Tibial artery (tissue), 4 donors: ENCODE measurements at regions not wholly inside any gene's neighbourhood (a gene's known extent, or its start where the extent isn't known, plus 50 kb on each side); places are given as distances from the start of the nearest gene placed in this dataset.

Source experiments
- DNase-seq, 2 donors: peaks; one replicate each; pipeline ENCODE4 v3.0.0-alpha.2; 2019
- H3K27ac ChIP-seq, 2 donors: fragments of 200-600 bp; sonication (generic) in 1 of 2; 1 replicate in 1 of 2; 2 replicates in 1 of 2; pipeline ENCODE4 v1.5.1; 2018 to 2019; ENCODE audit warnings: mild to moderate bottlenecking in 1 of 2
- H3K27me3 ChIP-seq, 2 donors: fragments of 200-600 bp; sonication (generic) in 1 of 2; one replicate each; pipeline versions ENCODE4 v1.5.1 to v1.6.0; 2016 to 2019
- H3K36me3 ChIP-seq, 3 donors: fragments of 200-600 bp; sonication (generic) in 2 of 3; one replicate each; pipeline ENCODE4 v1.5.1; 2016 to 2019; ENCODE audit warnings: mild to moderate bottlenecking in 2 of 3
- H3K4me1 ChIP-seq, 4 donors: fragments of 200-600 bp; sonication (generic) in 2 of 4; 1 replicate in 3 of 4; 2 replicates in 1 of 4; pipeline ENCODE4 v1.5.1; 2016 to 2019
- H3K4me3 ChIP-seq, 2 donors: fragments of 200-600 bp; sonication (generic) in 1 of 2; 1 replicate in 1 of 2; 2 replicates in 1 of 2; pipeline ENCODE4 v1.5.1; 2018 to 2019; ENCODE audit warnings: mild to moderate bottlenecking in 2 of 2
- H3K9me3 ChIP-seq, 3 donors: fragments of 200-600 bp; sonication (generic) in 1 of 3; one replicate each; pipeline ENCODE4 v1.5.1; 2016 to 2019
- CTCF ChIP-seq, 2 experiments: fragments of 200-600 bp in 1 of 2; fragments of 450-650 bp in 1 of 2; IDR thresholded peaks; one replicate each; pipeline ENCODE4 v1.5.1; 2017 to 2019; ENCODE audit warnings: antibody characterized with exemption in 2 of 2, mild to moderate bottlenecking in 1 of 2, moderate library complexity in 1 of 2
- intact Hi-C: fragments of 100-400 bp; cut with DNase I; formaldehyde crosslinking; loops from one replicate; pipeline ENCODE4 v1.15.0; 2023; ENCODE audit warnings: low total_unique reads

- no peaks in the 10 kb centered on the region for H3K27me3 ChIP-seq
- no peak overlapping the region for H3K27ac ChIP-seq
- no peak overlapping the region for H3K4me3 ChIP-seq
- H3K4me1 ChIP-seq: no peaks in the 10 kb centered on the region
- no peaks in the 10 kb centered on the region for H3K9me3 ChIP-seq
- intact Hi-C loops: no loop called here
- no peak for DNase-seq
- no peak for TF ChIP-seq CTCF (IDR thresholded peaks at IDR 0.05)
- no peaks in the 10 kb centered on the region for H3K36me3 ChIP-seq
Measured at GRCh38 chr2:11054783-11055678, 100.2 kb upstream of the SLC66A3 start.

GRCh38 chr2:11055679-11056215 lies 99.5 kb upstream of the SLC66A3 start:
- intact Hi-C loops: no loop called here
- peaks cover 0 to 6% (median 0%) of the 10 kb centered on the region in 3 donors for H3K9me3 ChIP-seq
- DNase-seq: no peak
- no peak for TF ChIP-seq CTCF (IDR thresholded peaks at IDR 0.05)
- no peaks in the 10 kb centered on the region for H3K4me1 ChIP-seq
- no peaks in the 10 kb centered on the region for H3K27me3 ChIP-seq
- no peaks in the 10 kb centered on the region for H3K36me3 ChIP-seq
- no peak overlapping the region for H3K4me3 ChIP-seq
- no peak overlapping the region for H3K27ac ChIP-seq

GRCh38 chr2:11056614-11057013 lies 98.7 kb upstream of the SLC66A3 start:
- DNase-seq: no peak
- Histone ChIP-seq H3K9me3 (peaks cover 0 to 6% (median 0%) of the 10 kb centered on the region in 3 donors), H3K36me3 (no peaks in the 10 kb centered on the region), H3K27me3 (no peaks in the 10 kb centered on the region), H3K4me3 (no peak overlapping the region), H3K4me1 (no peaks in the 10 kb centered on the region), H3K27ac (no peak overlapping the region)
- intact Hi-C loops: no loop called here
- no peak for TF ChIP-seq CTCF (IDR thresholded peaks at IDR 0.05)

GRCh38 chr2:11057031-11057430 lies 98.2 kb upstream of the SLC66A3 start:
- TF ChIP-seq CTCF (IDR thresholded peaks at IDR 0.05): no peak
- no peak overlapping the region for H3K27ac ChIP-seq
- peaks cover 0 to 6% (median under 1%) of the 10 kb centered on the region in 3 donors for H3K9me3 ChIP-seq
- no peak for DNase-seq
- H3K27me3 ChIP-seq: no peaks in the 10 kb centered on the region
- no peak overlapping the region for H3K4me3 ChIP-seq
- no peaks in the 10 kb centered on the region for H3K36me3 ChIP-seq
- intact Hi-C loops: no loop called here
- H3K4me1 ChIP-seq: no peaks in the 10 kb centered on the region

- Histone ChIP-seq H3K36me3 (no peaks in the 10 kb centered on the region), H3K27me3 (no peaks in the 10 kb centered on the region), H3K27ac (no peak overlapping the region), H3K4me3 (no peak overlapping the region), H3K9me3 (peaks cover 0 to 6% (median 4%) of the 10 kb centered on the region in 3 donors), H3K4me1 (no peaks in the 10 kb centered on the region)
- TF ChIP-seq CTCF (IDR thresholded peaks at IDR 0.05): no peak
- intact Hi-C loops: no loop called here
- no peak for DNase-seq
Measured at GRCh38 chr2:11058129-11058528, 97.1 kb upstream of the SLC66A3 start.
